ENCODE measurements at regions not wholly inside any gene's neighbourhood (a gene's known extent, or its start where the extent isn't known, plus 50 kb on each side); places are given as distances from the start of the nearest gene placed in this dataset.

GRCh38 chr14:85123755-85124154 lies 406.2 kb upstream of the FLRT2 start:
- Histone ChIP-seq H3K9me3 (no peaks in the 10 kb centered on the region), H3K27ac (no peak overlapping the region), H3K27me3 (no peaks in the 10 kb centered on the region), H3K36me3 (no peaks in the 10 kb centered on the region), H3K4me3 (ENCODE audit: low read depth in 1 of 2, low read length in 1 of 2) (no peak overlapping the region), H3K4me1 (ENCODE audit: control insufficient read depth in 1 of 2, insufficient read depth in 1 of 2, low read depth in 1 of 2, low read length in 1 of 2) (no peaks in the 10 kb centered on the region)
- TF ChIP-seq CTCF (IDR thresholded peaks at IDR 0.05) = no peak

- H3K36me3 ChIP-seq = no peaks in the 10 kb centered on the region
- no peak for TF ChIP-seq CTCF (IDR thresholded peaks at IDR 0.05)
- no peaks in the 10 kb centered on the region for H3K4me1 ChIP-seq (ENCODE audit: control insufficient read depth in 1 of 2, insufficient read depth in 1 of 2, low read depth in 1 of 2, low read length in 1 of 2)
- H3K4me3 ChIP-seq (ENCODE audit: low read depth in 1 of 2, low read length in 1 of 2) = no peak overlapping the region
- no peak overlapping the region for H3K27ac ChIP-seq
- H3K27me3 ChIP-seq = no peaks in the 10 kb centered on the region
- H3K9me3 ChIP-seq = no peaks in the 10 kb centered on the region
These were observed 405.2 kb upstream of the FLRT2 start for GRCh38 chr14:85124631-85125290.

- Histone ChIP-seq H3K27ac (no peak overlapping the region), H3K4me1 (ENCODE audit: control insufficient read depth in 1 of 2, insufficient read depth in 1 of 2, low read depth in 1 of 2, low read length in 1 of 2) (no peaks in the 10 kb centered on the region), H3K27me3 (no peaks in the 10 kb centered on the region), H3K4me3 (ENCODE audit: low read depth in 1 of 2, low read length in 1 of 2) (no peak overlapping the region), H3K36me3 (no peaks in the 10 kb centered on the region), H3K9me3 (no peaks in the 10 kb centered on the region)
- no peak for TF ChIP-seq CTCF (IDR thresholded peaks at IDR 0.05)
These were observed 404.7 kb upstream of the FLRT2 start for GRCh38 chr14:85125291-85125670.

GRCh38 chr14:85129921-85130320 lies 400.0 kb upstream of the FLRT2 start:
- Histone ChIP-seq H3K4me3 (ENCODE audit: low read depth in 1 of 2, low read length in 1 of 2) (no peak overlapping the region), H3K36me3 (no peaks in the 10 kb centered on the region), H3K9me3 (no peaks in the 10 kb centered on the region), H3K4me1 (ENCODE audit: control insufficient read depth in 1 of 2, insufficient read depth in 1 of 2, low read depth in 1 of 2, low read length in 1 of 2) (no peaks in the 10 kb centered on the region), H3K27me3 (no peaks in the 10 kb centered on the region), H3K27ac (no peak overlapping the region)
- no peak for TF ChIP-seq CTCF (IDR thresholded peaks at IDR 0.05)

- Histone ChIP-seq H3K4me3 (ENCODE audit: low read depth in 1 of 2, low read length in 1 of 2) (no peak overlapping the region), H3K9me3 (no peaks in the 10 kb centered on the region), H3K27ac (no peak overlapping the region), H3K4me1 (ENCODE audit: control insufficient read depth in 1 of 2, insufficient read depth in 1 of 2, low read depth in 1 of 2, low read length in 1 of 2) (no peaks in the 10 kb centered on the region), H3K36me3 (no peaks in the 10 kb centered on the region), H3K27me3 (no peaks in the 10 kb centered on the region)
- TF ChIP-seq CTCF (IDR thresholded peaks at IDR 0.05) = no peak
These were observed 398.6 kb upstream of the FLRT2 start for GRCh38 chr14:85131226-85131922.
